ENCODE measurements at regions not wholly inside any gene's neighbourhood (a gene's known extent, or its start where the extent isn't known, plus 50 kb on each side); places are given as distances from the start of the nearest gene placed in this dataset.

GRCh38 chrX:40188573-40189417 is 91.0 kb upstream of the BCOR start:
- peak overlapping the region; percentile 33 for H3K27ac Mint-ChIP-seq
- peaks cover 18% of the 10 kb centered on the region for H3K4me1 Mint-ChIP-seq (ENCODE audit: low read depth)
- peaks cover 7% of the 10 kb centered on the region for H3K27me3 Mint-ChIP-seq (ENCODE audit: low read depth)
- DNase-seq (no peak), ATAC-seq (replicated peaks in 1 of 2) (no peak)
- peaks cover 3 to 4% of the 10 kb centered on the region in 2 donors for H3K9me3 Mint-ChIP-seq
- H3K4me3 Mint-ChIP-seq: peak overlapping the region; percentile 15 to 47
- peaks cover 4 to 10% of the 10 kb centered on the region in 2 donors for H3K36me3 Mint-ChIP-seq (ENCODE audit: insufficient read depth in 2 of 2)

- Mint-ChIP-seq H3K4me3 (no peak overlapping the region), H3K4me1 (ENCODE audit: low read depth) (peaks cover 18% of the 10 kb centered on the region), H3K27ac (no peak overlapping the region), H3K36me3 (ENCODE audit: insufficient read depth in 2 of 2) (peaks cover 4 to 12% of the 10 kb centered on the region in 2 donors), H3K9me3 (peaks cover 2 to 4% of the 10 kb centered on the region in 2 donors), H3K27me3 (ENCODE audit: low read depth) (peaks cover 7% of the 10 kb centered on the region)
- DNase-seq: no peak
- no peak for ATAC-seq (replicated peaks in 1 of 2)
Measured at GRCh38 chrX:40184968-40185367, 87.2 kb upstream of the BCOR start.

- Mint-ChIP-seq H3K4me1 (ENCODE audit: low read depth) (no peaks in the 10 kb centered on the region), H3K36me3 (ENCODE audit: insufficient read depth in 2 of 2) (peaks cover 4 to 15% of the 10 kb centered on the region in 2 donors), H3K9me3 (peaks cover 4 to 5% of the 10 kb centered on the region in 2 donors), H3K27ac (no peak overlapping the region), H3K4me3 (no peak overlapping the region), H3K27me3 (ENCODE audit: low read depth) (peaks cover 9% of the 10 kb centered on the region)
- ATAC-seq (replicated peaks in 1 of 2) (no peak), DNase-seq (no peak)
Measured at GRCh38 chrX:40182615-40183014, 84.9 kb upstream of the BCOR start.

GRCh38 chrX:40182095-40182494 is 84.3 kb upstream of the BCOR start:
- DNase-seq (no peak), ATAC-seq (replicated peaks in 1 of 2) (no peak)
- Mint-ChIP-seq H3K27ac (no peak overlapping the region), H3K9me3 (peaks cover 4 to 5% of the 10 kb centered on the region in 2 donors), H3K4me3 (no peak overlapping the region), H3K36me3 (ENCODE audit: insufficient read depth in 2 of 2) (peaks cover 4 to 15% of the 10 kb centered on the region in 2 donors), H3K27me3 (ENCODE audit: low read depth) (peaks cover 9% of the 10 kb centered on the region), H3K4me1 (ENCODE audit: low read depth) (peaks cover 5% of the 10 kb centered on the region)

- Mint-ChIP-seq H3K27me3 (ENCODE audit: low read depth) (peaks cover 15% of the 10 kb centered on the region), H3K27ac (no peak overlapping the region), H3K9me3 (peaks cover 0 to 4% of the 10 kb centered on the region in 2 donors), H3K4me1 (ENCODE audit: low read depth) (peaks cover 13% of the 10 kb centered on the region), H3K36me3 (ENCODE audit: insufficient read depth in 2 of 2) (peaks cover 0 to 9% of the 10 kb centered on the region in 2 donors), H3K4me3 (no peak overlapping the region)
- ATAC-seq (replicated peaks in 1 of 2) (no peak), DNase-seq (no peak)
Measured at GRCh38 chrX:40179283-40179682, 81.5 kb upstream of the BCOR start.

GRCh38 chrX:40177942-40178715 is 80.4 kb upstream of the BCOR start:
- peak overlapping the region in 1 of 2 donors; percentile 49 for H3K4me3 Mint-ChIP-seq
- peaks cover 24% of the 10 kb centered on the region for H3K4me1 Mint-ChIP-seq (ENCODE audit: low read depth)
- peaks cover 0 to 4% of the 10 kb centered on the region in 2 donors for H3K9me3 Mint-ChIP-seq
- peaks cover under 1 to 10% of the 10 kb centered on the region in 2 donors for H3K36me3 Mint-ChIP-seq (ENCODE audit: insufficient read depth in 2 of 2)
- peaks cover 26% of the 10 kb centered on the region for H3K27me3 Mint-ChIP-seq (ENCODE audit: low read depth)
- ATAC-seq (replicated peaks in 1 of 2): no peak
- DNase-seq: no peak
- peak overlapping the region; percentile 26 for H3K27ac Mint-ChIP-seq

- peaks cover 30% of the 10 kb centered on the region for H3K27me3 Mint-ChIP-seq (ENCODE audit: low read depth)
- peak overlapping the region; percentile 68 for H3K27ac Mint-ChIP-seq
- peaks cover 28% of the 10 kb centered on the region for H3K4me1 Mint-ChIP-seq (ENCODE audit: low read depth)
- no peak for DNase-seq
- H3K9me3 Mint-ChIP-seq: peaks cover 0 to 4% of the 10 kb centered on the region in 2 donors
- ATAC-seq (replicated peaks in 1 of 2): no peak
- H3K4me3 Mint-ChIP-seq: peak overlapping the region; percentile 95 to 98
- peaks cover 1 to 15% of the 10 kb centered on the region in 2 donors for H3K36me3 Mint-ChIP-seq (ENCODE audit: insufficient read depth in 2 of 2)
Measured at GRCh38 chrX:40177489-40177888, 79.7 kb upstream of the BCOR start.

GRCh38 chrX:40177117-40177430 is 79.3 kb upstream of the BCOR start:
- Mint-ChIP-seq H3K4me3 (peak overlapping the region; percentile 95 to 98), H3K9me3 (peaks cover 0 to 4% of the 10 kb centered on the region in 2 donors), H3K4me1 (ENCODE audit: low read depth) (peaks cover 28% of the 10 kb centered on the region), H3K27me3 (ENCODE audit: low read depth) (peaks cover 30% of the 10 kb centered on the region), H3K27ac (peak overlapping the region; percentile 68), H3K36me3 (ENCODE audit: insufficient read depth in 2 of 2) (peaks cover 1 to 15% of the 10 kb centered on the region in 2 donors)
- DNase-seq: peak in 1 of 2 donors; percentile 44
- no peak for ATAC-seq (replicated peaks in 1 of 2)

GRCh38 chrX:40176351-40177116 is 78.8 kb upstream of the BCOR start:
- Mint-ChIP-seq H3K36me3 (ENCODE audit: insufficient read depth in 2 of 2) (peaks cover 1 to 15% of the 10 kb centered on the region in 2 donors), H3K9me3 (peaks cover 0 to 4% of the 10 kb centered on the region in 2 donors)

GRCh38 chrX:40175511-40176350 is 78.0 kb upstream of the BCOR start:
- ATAC-seq (replicated peaks in 1 of 2): peak; percentile 48 to 55
- H3K9me3 Mint-ChIP-seq: peaks cover 0 to 4% of the 10 kb centered on the region in 2 donors

More at GRCh38 chrX:40176351-40177116, 78.8 kb upstream of the BCOR start:
- peak; percentile 36 to 42 for ATAC-seq (replicated peaks in 1 of 2)
- Mint-ChIP-seq H3K4me1 (ENCODE audit: low read depth) (peaks cover 28% of the 10 kb centered on the region), H3K4me3 (peak overlapping the region; percentile 95 to 98), H3K27me3 (ENCODE audit: low read depth) (peaks cover 30% of the 10 kb centered on the region), H3K27ac (peak overlapping the region; percentile 68)
- DNase-seq: peak; percentile 80 to 81

GRCh38 chrX:40174854-40175510 is 77.2 kb upstream of the BCOR start:
- Mint-ChIP-seq H3K4me1 (ENCODE audit: low read depth) (peaks cover 41% of the 10 kb centered on the region), H3K27me3 (ENCODE audit: low read depth) (peaks cover 30% of the 10 kb centered on the region), H3K9me3 (peaks cover 0 to 3% of the 10 kb centered on the region in 2 donors), H3K4me3 (peak overlapping the region; percentile 95 to 98), H3K27ac (peak overlapping the region; percentile 97), H3K36me3 (ENCODE audit: insufficient read depth in 2 of 2) (peaks cover 1 to 16% of the 10 kb centered on the region in 2 donors)
- ATAC-seq (replicated peaks in 1 of 2) (peak; percentile 4 to 22), DNase-seq (peak; percentile 57 to 65)

More at GRCh38 chrX:40175511-40176350, 78.0 kb upstream of the BCOR start:
- Mint-ChIP-seq H3K4me1 (ENCODE audit: low read depth) (peaks cover 34% of the 10 kb centered on the region), H3K36me3 (ENCODE audit: insufficient read depth in 2 of 2) (peaks cover 1 to 16% of the 10 kb centered on the region in 2 donors), H3K4me3 (peak overlapping the region; percentile 95 to 98), H3K27me3 (ENCODE audit: low read depth) (peaks cover 30% of the 10 kb centered on the region), H3K27ac (peak overlapping the region; percentile 63)
- peak; percentile 74 to 81 for DNase-seq
